SK-N-SH treated with all-trans-retinoic acid at 6 μM for 48 hours (cell line): ENCODE measurements at regions not wholly inside any gene's neighbourhood (a gene's known extent, or its start where the extent isn't known, plus 50 kb on each side); places are given as distances from the start of the nearest gene placed in this dataset.

Source experiments
- ATAC-seq: fragments of 200-7000 bp; cut with Tn5 transposase; 3 replicates; pipeline ENCODE4 v1.9.1; 2020; ENCODE audit warnings: mild to moderate bottlenecking, moderate library complexity
- CSRNP3 ChIP-seq: fragments of 250-450 bp; sonication (Bioruptor Pico); IDR thresholded peaks from 2 replicates; pipeline ENCODE4 v1.5.1; 2021; ENCODE audit warnings: mild to moderate bottlenecking, moderate library complexity
- ESRRG ChIP-seq: fragments of 250-450 bp; sonication (Bioruptor Pico); IDR thresholded peaks from 2 replicates; pipeline ENCODE4 v1.6.1; 2021; ENCODE audit warnings: mild to moderate bottlenecking
- GLIS3 ChIP-seq: fragments of 250-450 bp; sonication (Bioruptor Pico); IDR thresholded peaks from 2 replicates; pipeline ENCODE4 v1.5.0; 2020; ENCODE audit warnings: mild to moderate bottlenecking, moderate library complexity
- ISL1 ChIP-seq: fragments of 250-450 bp; sonication (Bioruptor Pico); IDR thresholded peaks from 2 replicates; pipeline ENCODE4 v2.1.2; 2022; ENCODE audit warnings: mild to moderate bottlenecking, moderate library complexity
- OSR1 ChIP-seq: fragments of 250-450 bp; sonication (Bioruptor Pico); IDR thresholded peaks from 2 replicates; pipeline ENCODE4 v1.8.0; 2022; ENCODE audit warnings: moderate library complexity, mild to moderate bottlenecking, inconsistent platforms
- PATZ1 ChIP-seq: fragments of 250-450 bp; sonication (Bioruptor Pico); IDR thresholded peaks from 2 replicates; pipeline ENCODE4 v1.8.0; 2020; ENCODE audit warnings: mild to moderate bottlenecking, moderate library complexity, borderline replicate concordance
- PPARA ChIP-seq: fragments of 250-450 bp; sonication (Bioruptor Pico); IDR thresholded peaks from 2 replicates; pipeline ENCODE4 v1.5.0; 2020; ENCODE audit warnings: mild to moderate bottlenecking, borderline replicate concordance
- RARB ChIP-seq: fragments of 250-450 bp; sonication (Bioruptor Pico); IDR thresholded peaks from 2 replicates; pipeline ENCODE4 v1.8.0; 2021; ENCODE audit warnings: mild to moderate bottlenecking, moderate library complexity
- SNAI2 ChIP-seq: fragments of 250-450 bp; sonication (Bioruptor Pico); IDR thresholded peaks from 2 replicates; pipeline ENCODE4 v1.5.0; 2020; ENCODE audit warnings: mild to moderate bottlenecking, moderate library complexity
- TCF4 ChIP-seq: fragments of 250-450 bp; sonication (Bioruptor Pico); IDR thresholded peaks from 2 replicates; pipeline ENCODE4 v1.8.0; 2021; ENCODE audit warnings: mild to moderate bottlenecking, moderate library complexity, borderline replicate concordance
- ZFP3 ChIP-seq: fragments of 250-450 bp; sonication (Bioruptor Pico); IDR thresholded peaks from 2 replicates; pipeline ENCODE4 v1.5.0; 2020; ENCODE audit warnings: mild to moderate bottlenecking, moderate library complexity
- ZFP30 ChIP-seq: fragments of 450-650 bp; formaldehyde crosslinking; IDR thresholded peaks from 2 replicates; pipeline ENCODE4 v1.5.0; 2022; ENCODE audit warnings: mild to moderate bottlenecking, moderate library complexity
- ZNF70 ChIP-seq: fragments of 450-650 bp; formaldehyde crosslinking; IDR thresholded peaks from 2 replicates; pipeline ENCODE4 v1.5.0; 2020; ENCODE audit warnings: mild to moderate bottlenecking, moderate library complexity
- ZNF8 ChIP-seq: fragments of 450-650 bp; formaldehyde crosslinking; IDR thresholded peaks from 2 replicates; pipeline ENCODE4 v1.5.0; 2020; ENCODE audit warnings: mild to moderate bottlenecking, moderate library complexity
- TF ChIP-seq, protein P1 (sequence below): fragments of 250-450 bp; sonication (Bioruptor Pico); IDR thresholded peaks from 2 replicates; pipeline ENCODE4 v1.5.0; 2020; ENCODE audit warnings: mild to moderate bottlenecking, moderate library complexity
- TF ChIP-seq, protein P2 (sequence below): fragments of 250-450 bp; sonication (Bioruptor Pico); IDR thresholded peaks from 2 replicates; pipeline ENCODE4 v1.5.1; 2020; ENCODE audit warnings: low read depth, mild to moderate bottlenecking, moderate library complexity
- TF ChIP-seq, protein P3 (sequence below): fragments of 250-450 bp; sonication (Bioruptor Pico); IDR thresholded peaks from 2 replicates; pipeline ENCODE4 v1.8.0; 2021; ENCODE audit warnings: low read depth, mild to moderate bottlenecking, moderate library complexity, borderline replicate concordance

- TF ChIP-seq GLIS3 (CRISPR knock-in tag) = no peak
- no peak for TF ChIP-seq OSR1 (CRISPR knock-in tag)
- no peak for TF ChIP-seq ZFP30 (CRISPR knock-in tag)
- TF ChIP-seq ZNF70 (CRISPR knock-in tag) = no peak
- no peak for TF ChIP-seq SNAI2 (CRISPR knock-in tag)
- TF ChIP-seq RARB (CRISPR knock-in tag) = no peak
- TF ChIP-seq, protein P1, sequence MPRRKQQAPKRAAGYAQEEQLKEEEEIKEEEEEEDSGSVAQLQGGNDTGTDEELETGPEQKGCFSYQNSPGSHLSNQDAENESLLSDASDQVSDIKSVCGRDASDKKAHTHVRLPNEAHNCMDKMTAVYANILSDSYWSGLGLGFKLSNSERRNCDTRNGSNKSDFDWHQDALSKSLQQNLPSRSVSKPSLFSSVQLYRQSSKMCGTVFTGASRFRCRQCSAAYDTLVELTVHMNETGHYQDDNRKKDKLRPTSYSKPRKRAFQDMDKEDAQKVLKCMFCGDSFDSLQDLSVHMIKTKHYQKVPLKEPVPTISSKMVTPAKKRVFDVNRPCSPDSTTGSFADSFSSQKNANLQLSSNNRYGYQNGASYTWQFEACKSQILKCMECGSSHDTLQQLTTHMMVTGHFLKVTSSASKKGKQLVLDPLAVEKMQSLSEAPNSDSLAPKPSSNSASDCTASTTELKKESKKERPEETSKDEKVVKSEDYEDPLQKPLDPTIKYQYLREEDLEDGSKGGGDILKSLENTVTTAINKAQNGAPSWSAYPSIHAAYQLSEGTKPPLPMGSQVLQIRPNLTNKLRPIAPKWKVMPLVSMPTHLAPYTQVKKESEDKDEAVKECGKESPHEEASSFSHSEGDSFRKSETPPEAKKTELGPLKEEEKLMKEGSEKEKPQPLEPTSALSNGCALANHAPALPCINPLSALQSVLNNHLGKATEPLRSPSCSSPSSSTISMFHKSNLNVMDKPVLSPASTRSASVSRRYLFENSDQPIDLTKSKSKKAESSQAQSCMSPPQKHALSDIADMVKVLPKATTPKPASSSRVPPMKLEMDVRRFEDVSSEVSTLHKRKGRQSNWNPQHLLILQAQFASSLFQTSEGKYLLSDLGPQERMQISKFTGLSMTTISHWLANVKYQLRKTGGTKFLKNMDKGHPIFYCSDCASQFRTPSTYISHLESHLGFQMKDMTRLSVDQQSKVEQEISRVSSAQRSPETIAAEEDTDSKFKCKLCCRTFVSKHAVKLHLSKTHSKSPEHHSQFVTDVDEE (CRISPR knock-in tag) = no peak
- TF ChIP-seq, protein P2, sequence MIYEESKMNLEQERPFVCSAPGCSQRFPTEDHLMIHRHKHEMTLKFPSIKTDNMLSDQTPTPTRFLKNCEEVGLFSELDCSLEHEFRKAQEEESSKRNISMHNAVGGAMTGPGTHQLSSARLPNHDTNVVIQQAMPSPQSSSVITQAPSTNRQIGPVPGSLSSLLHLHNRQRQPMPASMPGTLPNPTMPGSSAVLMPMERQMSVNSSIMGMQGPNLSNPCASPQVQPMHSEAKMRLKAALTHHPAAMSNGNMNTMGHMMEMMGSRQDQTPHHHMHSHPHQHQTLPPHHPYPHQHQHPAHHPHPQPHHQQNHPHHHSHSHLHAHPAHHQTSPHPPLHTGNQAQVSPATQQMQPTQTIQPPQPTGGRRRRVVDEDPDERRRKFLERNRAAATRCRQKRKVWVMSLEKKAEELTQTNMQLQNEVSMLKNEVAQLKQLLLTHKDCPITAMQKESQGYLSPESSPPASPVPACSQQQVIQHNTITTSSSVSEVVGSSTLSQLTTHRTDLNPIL (CRISPR knock-in tag) = no peak
- TF ChIP-seq ZFP3 (CRISPR knock-in tag) = no peak
- TF ChIP-seq ESRRG (CRISPR knock-in tag) = no peak
- ATAC-seq = no peak
Measured at GRCh38 chr16:8417145-8417544, 173.2 kb downstream of the TMEM114 start.

DNA sequence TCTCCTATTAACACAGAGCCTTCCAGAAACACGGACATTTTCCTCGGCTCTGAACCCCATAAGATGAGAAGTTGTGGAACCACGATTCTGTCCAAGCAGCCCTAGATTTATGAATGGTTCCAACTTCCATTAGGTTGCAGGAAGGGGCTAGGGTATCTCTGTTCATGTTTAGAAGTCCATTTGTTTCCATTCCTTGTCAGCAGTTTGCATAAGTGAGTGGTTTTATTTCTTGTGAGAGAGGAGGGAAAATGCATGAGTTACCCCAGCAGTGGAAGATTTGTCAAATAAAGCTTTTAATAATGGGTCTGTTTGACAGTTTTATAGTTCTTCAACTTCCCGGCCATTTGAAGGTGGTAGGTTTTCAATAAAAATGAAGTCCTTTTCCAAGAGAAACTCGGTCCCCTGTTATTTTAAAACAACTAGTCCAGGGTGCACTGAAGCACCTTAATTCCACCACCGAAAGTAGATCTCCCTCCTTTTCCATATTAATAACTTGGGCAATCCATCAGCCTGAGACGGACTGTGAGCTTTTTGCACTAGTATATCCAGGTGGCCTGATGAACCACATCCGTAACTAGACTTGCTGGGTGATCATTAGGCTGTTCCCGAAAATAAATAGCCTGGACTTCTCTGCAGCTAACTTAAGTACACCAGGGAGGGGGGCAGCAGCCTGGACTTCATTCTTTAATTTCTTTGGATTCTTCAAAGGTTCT lies 181.3 kb downstream of the TMEM114 start:
- ATAC-seq = no peak
- TF ChIP-seq ESRRG (CRISPR knock-in tag) (no peak), RARB (CRISPR knock-in tag) (no peak), PPARA (CRISPR knock-in tag) (no peak)

DNA sequence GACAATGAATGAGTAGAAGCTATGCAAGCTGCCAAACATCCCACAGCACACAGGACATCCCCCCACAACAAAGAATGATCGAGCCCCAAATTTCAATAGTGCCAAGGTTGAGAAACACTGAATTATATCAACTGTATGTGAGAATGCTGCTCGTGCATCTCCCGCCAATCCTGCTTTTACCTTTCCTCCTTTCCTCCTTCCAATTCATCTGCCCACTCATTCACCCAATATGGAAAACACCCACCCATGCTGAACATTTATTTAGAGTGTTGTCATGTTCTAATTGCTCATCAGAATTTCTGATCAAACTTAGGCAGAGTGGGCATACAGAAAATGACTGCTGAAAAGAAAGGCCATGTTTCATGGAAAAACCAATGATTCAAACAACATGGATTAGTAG lies 183.0 kb downstream of the TMEM114 start:
- TF ChIP-seq TCF4 (CRISPR knock-in tag) = no peak
- no peak for TF ChIP-seq ZNF70 (CRISPR knock-in tag)
- TF ChIP-seq CSRNP3 (CRISPR knock-in tag) = no peak
- TF ChIP-seq, protein P3, sequence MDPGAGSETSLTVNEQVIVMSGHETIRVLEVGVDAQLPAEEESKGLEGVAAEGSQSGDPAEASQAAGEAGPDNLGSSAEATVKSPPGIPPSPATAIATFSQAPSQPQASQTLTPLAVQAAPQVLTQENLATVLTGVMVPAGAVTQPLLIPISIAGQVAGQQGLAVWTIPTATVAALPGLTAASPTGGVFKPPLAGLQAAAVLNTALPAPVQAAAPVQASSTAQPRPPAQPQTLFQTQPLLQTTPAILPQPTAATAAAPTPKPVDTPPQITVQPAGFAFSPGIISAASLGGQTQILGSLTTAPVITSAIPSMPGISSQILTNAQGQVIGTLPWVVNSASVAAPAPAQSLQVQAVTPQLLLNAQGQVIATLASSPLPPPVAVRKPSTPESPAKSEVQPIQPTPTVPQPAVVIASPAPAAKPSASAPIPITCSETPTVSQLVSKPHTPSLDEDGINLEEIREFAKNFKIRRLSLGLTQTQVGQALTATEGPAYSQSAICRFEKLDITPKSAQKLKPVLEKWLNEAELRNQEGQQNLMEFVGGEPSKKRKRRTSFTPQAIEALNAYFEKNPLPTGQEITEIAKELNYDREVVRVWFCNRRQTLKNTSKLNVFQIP (CRISPR knock-in tag) = no peak
- no peak for TF ChIP-seq PATZ1 (CRISPR knock-in tag)
- TF ChIP-seq ZFP3 (CRISPR knock-in tag) = no peak
- no peak for TF ChIP-seq ISL1 (CRISPR knock-in tag)
- no peak for ATAC-seq

GRCh38 chr16:8403978-8404749 lies 186.1 kb downstream of the TMEM114 start:
- ATAC-seq = no peak
- TF ChIP-seq ZNF8 = no peak
- peak; percentile 76; the same call in 1 of the 2 replicates for TF ChIP-seq TCF4 (CRISPR knock-in tag)
